Mesodermal cell (in vitro differentiated cells): ENCODE measurements at regions not wholly inside any gene's neighbourhood (a gene's known extent, or its start where the extent isn't known, plus 50 kb on each side); places are given as distances from the start of the nearest gene placed in this dataset.
A peak's percentile ranks its signal among the peaks of the same experiment; 100 is the strongest.

ENCODE experiments used
- H3K27ac ChIP-seq: 2 replicates; pipeline ENCODE4 v1.7.0; 2013; ENCODE audit warnings: mild to moderate bottlenecking, low read depth, low read length, moderate library complexity; ENCODE audit not compliant: severe bottlenecking
- H3K36me3 ChIP-seq: 2 replicates; pipeline ENCODE4 v1.7.1; 2013; ENCODE audit warnings: mild to moderate bottlenecking, low read length, moderate library complexity; ENCODE audit not compliant: control insufficient read depth, insufficient read depth
- H3K4me1 ChIP-seq: one replicate; pipeline ENCODE4 v1.7.1; 2013; ENCODE audit warnings: mild to moderate bottlenecking, low read length; ENCODE audit not compliant: insufficient read depth, control insufficient read depth, poor library complexity, severe bottlenecking
- H3K4me3 ChIP-seq: 2 replicates; pipeline ENCODE4 v1.7.0; 2013; ENCODE audit warnings: low read length, control low read depth, mild to moderate bottlenecking; ENCODE audit not compliant: insufficient read depth, poor library complexity, severe bottlenecking; ENCODE audit errors: extremely low read depth
- H3K9me3 ChIP-seq: 2 replicates; pipeline ENCODE4 v1.7.1; 2013; ENCODE audit warnings: mild to moderate bottlenecking, low read length, moderate library complexity; ENCODE audit not compliant: control insufficient read depth
- WGBS, 2 experiments: methylation state at CpG; one replicate each; pipeline ENCODE4 v1.1.5; 2013; ENCODE audit warnings: missing lambda C conversion rate in 2 of 2; ENCODE audit not compliant: insufficient coverage in 2 of 2; 5-methylcytosine and 5-hydroxymethylcytosine counted together

GRCh38 chr1:188904201-188904600 is 1573.5 kb downstream of the BRINP3 start:
- no peaks in the 10 kb centered on the region for H3K9me3 ChIP-seq
- WGBS, 2 experiments, result 80% methylated on average over 1 of the region's 2 CpGs; no CpG with 5 or more reads in 1 of the 2 experiments
- H3K27ac ChIP-seq, result peak overlapping the region; percentile 41

GRCh38 chr1:188906921-188907641 is 1570.6 kb downstream of the BRINP3 start:
- H3K27ac ChIP-seq, result no peak overlapping the region
- no peak overlapping the region for H3K4me3 ChIP-seq
- H3K36me3 ChIP-seq, result no peaks in the 10 kb centered on the region
- WGBS, 2 experiments, result 92 to 95% methylated on average over 6 to 8 of the region's 10 CpGs
- peaks cover 5% of the 10 kb centered on the region for H3K4me1 ChIP-seq
- H3K9me3 ChIP-seq, result no peaks in the 10 kb centered on the region

More at GRCh38 chr1:188904201-188904600, 1573.5 kb downstream of the BRINP3 start:
- peaks cover 5% of the 10 kb centered on the region for H3K4me1 ChIP-seq
- no peaks in the 10 kb centered on the region for H3K36me3 ChIP-seq
- no peak overlapping the region for H3K4me3 ChIP-seq

- H3K9me3 ChIP-seq, result no peaks in the 10 kb centered on the region
- no peak overlapping the region for H3K4me3 ChIP-seq
- WGBS, 2 experiments, result 90% methylated on average over 2 of the region's 3 CpGs; no CpG with 5 or more reads in 1 of the 2 experiments
- no peaks in the 10 kb centered on the region for H3K4me1 ChIP-seq
- H3K27ac ChIP-seq, result no peak overlapping the region
- no peaks in the 10 kb centered on the region for H3K36me3 ChIP-seq
Observed at GRCh38 chr1:188930382-188930781, 1547.3 kb downstream of the BRINP3 start.

GRCh38 chr1:188931506-188931905 is 1546.2 kb downstream of the BRINP3 start:
- H3K36me3 ChIP-seq, result no peaks in the 10 kb centered on the region
- no peaks in the 10 kb centered on the region for H3K4me1 ChIP-seq
- H3K4me3 ChIP-seq, result no peak overlapping the region
- WGBS, 2 experiments, result 100% methylated on average over 1 of the region's 1 CpG; no CpG with 5 or more reads in 1 of the 2 experiments
- no peaks in the 10 kb centered on the region for H3K9me3 ChIP-seq
- no peak overlapping the region for H3K27ac ChIP-seq

- no peak overlapping the region for H3K27ac ChIP-seq
- H3K4me3 ChIP-seq, result no peak overlapping the region
- 60% methylated on average over 2 of the region's 4 CpGs; no CpG with 5 or more reads in 1 of the 2 experiments for WGBS, 2 experiments
- no peaks in the 10 kb centered on the region for H3K9me3 ChIP-seq
- H3K4me1 ChIP-seq, result no peaks in the 10 kb centered on the region
- H3K36me3 ChIP-seq, result no peaks in the 10 kb centered on the region
Observed at GRCh38 chr1:188937965-188938551, 1539.6 kb downstream of the BRINP3 start.

- no peaks in the 10 kb centered on the region for H3K9me3 ChIP-seq
- H3K36me3 ChIP-seq, result no peaks in the 10 kb centered on the region
- WGBS, 2 experiments, result 60% methylated on average over 2 of the region's 2 CpGs; no CpG with 5 or more reads in 1 of the 2 experiments
- no peak overlapping the region for H3K27ac ChIP-seq
- no peak overlapping the region for H3K4me3 ChIP-seq
- no peaks in the 10 kb centered on the region for H3K4me1 ChIP-seq
Observed at GRCh38 chr1:188941986-188942385, 1535.7 kb downstream of the BRINP3 start.

- Histone ChIP-seq H3K4me1 (no peaks in the 10 kb centered on the region), H3K9me3 (no peaks in the 10 kb centered on the region), H3K27ac (no peak overlapping the region), H3K4me3 (no peak overlapping the region), H3K36me3 (no peaks in the 10 kb centered on the region)
Observed at GRCh38 chr1:188949701-188950100, 1528.0 kb downstream of the BRINP3 start.

GRCh38 chr1:188958461-188959115 is 1519.1 kb downstream of the BRINP3 start:
- no peaks in the 10 kb centered on the region for H3K36me3 ChIP-seq
- H3K4me3 ChIP-seq, result no peak overlapping the region
- WGBS, 2 experiments, result 71% methylated on average over 1 to 2 of the region's 3 CpGs
- H3K4me1 ChIP-seq, result peaks cover 3% of the 10 kb centered on the region
- H3K9me3 ChIP-seq, result peaks cover 3% of the 10 kb centered on the region
- H3K27ac ChIP-seq, result no peak overlapping the region

- no peaks in the 10 kb centered on the region for H3K9me3 ChIP-seq
- no peak overlapping the region for H3K27ac ChIP-seq
- WGBS, 2 experiments, result 77 to 93% methylated on average over 3 to 4 of the region's 9 CpGs
- H3K4me3 ChIP-seq, result no peak overlapping the region
- H3K4me1 ChIP-seq, result no peaks in the 10 kb centered on the region
- H3K36me3 ChIP-seq, result no peaks in the 10 kb centered on the region
Observed at GRCh38 chr1:188986745-188987417, 1490.8 kb downstream of the BRINP3 start.

- no peaks in the 10 kb centered on the region for H3K9me3 ChIP-seq
- WGBS, 2 experiments, result 92 to 100% methylated on average over 1 of the region's 3 CpGs
- no peak overlapping the region for H3K27ac ChIP-seq
- H3K36me3 ChIP-seq, result no peaks in the 10 kb centered on the region
- no peak overlapping the region for H3K4me3 ChIP-seq
- no peaks in the 10 kb centered on the region for H3K4me1 ChIP-seq
Observed at GRCh38 chr1:188988589-188988988, 1489.1 kb downstream of the BRINP3 start.
